ENCODE measurements at regions not wholly inside any gene's neighbourhood (a gene's known extent, or its start where the extent isn't known, plus 50 kb on each side); places are given as distances from the start of the nearest gene placed in this dataset.

- intact Hi-C loops (cut with micrococcal nuclease; ENCODE audit: unreplicated experiment): no loop called here
- no TSS peak for BruUV-seq (replicated peaks)
- Histone ChIP-seq H3K4me1 (ENCODE audit: control insufficient read depth, insufficient read depth, low read length) (no peaks in the 10 kb centered on the region), H2AFZ (ENCODE audit: control insufficient read depth, low read depth, low read length) (no peak overlapping the region), H3K9me3 (replicated peaks; ENCODE audit: control insufficient read depth, insufficient read depth, low read length) (no peaks in the 10 kb centered on the region), H3K36me3 (ENCODE audit: control insufficient read depth in 2 of 2, insufficient read depth in 2 of 2, low read length in 1 of 2) (no peaks in the 10 kb centered on the region), H3K79me2 (ENCODE audit: control insufficient read depth, insufficient read depth, low read length) (no peaks in the 10 kb centered on the region), H3K27ac (ENCODE audit: control insufficient read depth, insufficient read depth) (no peak overlapping the region), H3K4me2 (ENCODE audit: control insufficient read depth, insufficient read depth) (no peak overlapping the region), H4K20me1 (ENCODE audit: control insufficient read depth, insufficient read depth) (no peaks in the 10 kb centered on the region), H3K9ac (ENCODE audit: control insufficient read depth, insufficient read depth, low read length) (no peak overlapping the region), H3K27me3 (replicated peaks in 1 of 2; ENCODE audit: control insufficient read depth in 2 of 2, insufficient read depth in 2 of 2, low read length in 1 of 2) (no peaks in the 10 kb centered on the region; a peak in 2 of 4 replicates), H3K4me3 (no peak overlapping the region)
- FAIRE-seq: no peak
- DNase-seq (ENCODE audit: low read depth, low spot score): no peak
- ChIA-PET POLR2A (interaction anchor here (0.7 kb wide), 1 partner anchor 49 kb away, joined by 5 read pairs; no protein-coding TSS in a partner anchor), RAD21 (ENCODE audit: unreplicated experiment) (no interaction called here), CTCF (no interaction called here), SMC1A (ENCODE audit: uncharacterized antibody, unreplicated experiment) (no interaction called here)
- 43% methylated on average over 20 of the region's 21 CpGs for WGBS (ENCODE audit: insufficient coverage, insufficient replicate concordance, low lambda C conversion rate, missing lambda C conversion rate)
- in situ Hi-C loops (cut with MboI): no loop called here
- ATAC-seq: no peak
- TF ChIP-seq ASH2L (IDR thresholded peaks at IDR 0.05; ENCODE audit: borderline replicate concordance, low read depth): no peak
- no peak for TF ChIP-seq TBL1XR1 (IDR thresholded peaks at IDR 0.05; ENCODE audit: low read depth, low read length)
- no peak for TF ChIP-seq BCL11A (IDR thresholded peaks at IDR 0.05; ENCODE audit: low read depth, low read length)
- TF ChIP-seq RELA (IDR thresholded peaks at IDR 0.05; ENCODE audit: borderline replicate concordance, partially characterized antibody): no peak
- no peak for TF ChIP-seq SKIL (IDR thresholded peaks at IDR 0.05; ENCODE audit: low read depth, poor library complexity, severe bottlenecking)
- no peak for TF ChIP-seq RAD21 (IDR thresholded peaks at IDR 0.05; ENCODE audit: insufficient read depth, low read depth, low read length)
- no peak for TF ChIP-seq FOXM1 (IDR thresholded peaks at IDR 0.05; ENCODE audit: low read depth, low read length)
- no peak for TF ChIP-seq ZBTB4 (CRISPR knock-in tag; IDR thresholded peaks at IDR 0.05)
- no peak for TF ChIP-seq WRNIP1 (IDR thresholded peaks at IDR 0.05; ENCODE audit: borderline replicate concordance, low read depth, low read length)
Observed at GRCh38 chr16:86316967-86317812, 193.1 kb upstream of the FOXF1 start.

Data from GM12878 (cell line).